ENCODE measurements at regions not wholly inside any gene's neighbourhood (a gene's known extent, or its start where the extent isn't known, plus 50 kb on each side); places are given as distances from the start of the nearest gene placed in this dataset.
"Not testable (repeated sequence)": the region's sequence is repeated elsewhere in the genome, so short reads cannot be mapped to it uniquely, and the experiment has no call there.

- DNase-seq = no peak
Measured at GRCh38 chr7:114108510-114108909, 189.7 kb upstream of the PPP1R3A start.

GRCh38 chr7:114107522-114107921, 188.7 kb upstream of the PPP1R3A start:
- DNase-seq = no peak

- DNase-seq = no peak
Measured at GRCh38 chr7:114104035-114104434, 185.2 kb upstream of the PPP1R3A start.

DNA sequence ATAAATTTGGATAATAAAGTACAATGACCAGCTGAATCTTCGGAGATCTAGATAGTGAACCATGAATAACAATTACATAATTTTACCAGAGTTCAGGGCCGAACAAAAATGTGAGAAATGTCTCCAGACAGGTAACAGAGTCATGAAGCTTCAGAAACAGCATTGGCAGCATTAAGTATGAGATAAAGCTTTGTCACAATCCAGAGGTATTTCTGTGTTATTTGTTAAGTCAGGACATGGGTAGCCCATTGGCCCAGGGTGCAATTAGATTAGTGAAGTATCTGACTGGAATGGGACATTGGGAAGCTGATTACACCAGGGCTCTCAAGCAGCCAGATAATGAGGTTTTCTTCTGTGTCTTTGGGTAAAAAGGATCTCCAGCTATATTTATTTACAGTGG, 184.2 kb upstream of the PPP1R3A start:
- DNase-seq = no peak

- no peak for DNase-seq
Measured at GRCh38 chr7:114102131-114102530, 183.3 kb upstream of the PPP1R3A start.

DNA sequence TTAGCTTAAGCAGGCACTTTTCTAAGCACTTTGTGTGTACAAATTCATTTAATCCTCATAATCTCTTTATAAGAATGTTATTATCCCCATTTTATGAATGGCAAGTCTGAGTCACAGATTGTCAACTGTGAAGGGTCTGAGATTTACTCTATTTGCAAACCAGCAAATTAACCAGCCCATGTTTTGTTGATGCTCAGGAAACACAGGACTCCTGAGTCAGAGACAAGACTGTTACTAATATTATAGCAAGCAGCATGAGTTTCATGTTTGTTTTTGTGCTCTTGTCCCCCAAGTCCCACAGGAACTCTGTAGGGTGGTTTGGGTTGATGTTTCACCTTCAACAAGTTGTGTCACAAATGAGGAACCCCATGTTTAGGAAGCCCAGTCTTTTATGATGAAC, 182.0 kb upstream of the PPP1R3A start:
- no peak for DNase-seq

DNA sequence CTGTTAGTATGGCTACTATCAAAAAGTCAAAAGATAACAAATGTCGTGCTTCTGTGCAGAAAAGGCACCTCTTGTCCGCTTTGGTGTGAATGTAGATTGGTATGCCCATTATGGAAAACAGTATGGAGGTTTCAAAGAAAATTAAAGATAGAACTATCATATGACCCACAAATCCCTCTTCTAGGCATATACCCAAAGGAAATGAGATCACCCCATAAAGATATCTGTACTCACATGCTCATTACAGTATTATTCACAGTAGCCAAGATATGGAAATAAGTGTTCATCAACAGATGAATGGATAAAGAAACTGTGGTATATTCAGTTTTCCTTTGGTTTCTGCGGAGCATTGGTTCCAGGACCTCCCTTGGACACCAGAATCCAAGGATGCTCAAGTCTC, 180.5 kb upstream of the PPP1R3A start:
- DNase-seq = no peak

GRCh38 chr7:114095885-114096284, 177.1 kb upstream of the PPP1R3A start:
- DNase-seq = no peak

- no peak for DNase-seq
Measured at GRCh38 chr7:114088470-114088940, 169.7 kb upstream of the PPP1R3A start.

- DNase-seq = peak in 1 of 2 experiments; percentile 25
Measured at GRCh38 chr7:114087653-114088469, 169.1 kb upstream of the PPP1R3A start.

DNA sequence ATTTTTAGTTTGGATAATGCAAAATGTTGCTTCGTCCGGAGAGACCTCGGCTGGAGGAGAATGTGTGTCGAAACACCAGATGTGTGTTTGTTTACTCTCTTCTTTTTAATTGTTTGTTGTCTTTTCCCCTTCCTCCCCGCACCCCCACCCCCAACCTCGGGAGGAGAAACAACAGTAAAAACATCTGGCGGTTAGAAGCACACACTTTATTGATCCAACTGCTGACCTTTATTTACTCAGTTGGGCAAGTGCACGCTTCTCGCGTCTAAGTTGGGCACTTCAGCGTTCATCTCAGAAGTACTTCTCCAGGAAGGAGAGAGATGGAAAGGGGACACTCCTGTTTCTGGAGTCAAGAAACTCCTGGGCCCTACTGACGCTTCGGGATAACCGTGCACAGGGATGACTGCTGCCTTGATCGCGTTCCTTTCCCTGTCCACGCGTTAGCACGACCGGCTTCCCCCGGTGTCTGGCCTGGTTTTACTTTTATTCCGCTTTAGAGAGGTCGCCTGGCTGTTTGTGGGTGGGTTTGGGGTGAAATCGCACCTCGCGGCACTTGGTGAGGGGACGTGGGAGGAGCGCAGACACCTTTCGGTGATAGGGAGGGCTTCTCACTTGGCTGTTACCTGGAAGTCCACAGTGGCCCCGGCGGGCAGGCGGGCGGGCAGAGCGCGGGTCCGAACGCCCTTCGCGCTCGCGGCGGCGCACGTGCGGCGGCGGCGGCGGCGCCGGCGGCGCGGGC, 168.3 kb upstream of the PPP1R3A start:
- DNase-seq = peak; percentile 36 to 43

GRCh38 chr7:114086537-114086913, 167.7 kb upstream of the PPP1R3A start:
- DNase-seq = peak in 1 of 2 experiments; percentile 47

DNA sequence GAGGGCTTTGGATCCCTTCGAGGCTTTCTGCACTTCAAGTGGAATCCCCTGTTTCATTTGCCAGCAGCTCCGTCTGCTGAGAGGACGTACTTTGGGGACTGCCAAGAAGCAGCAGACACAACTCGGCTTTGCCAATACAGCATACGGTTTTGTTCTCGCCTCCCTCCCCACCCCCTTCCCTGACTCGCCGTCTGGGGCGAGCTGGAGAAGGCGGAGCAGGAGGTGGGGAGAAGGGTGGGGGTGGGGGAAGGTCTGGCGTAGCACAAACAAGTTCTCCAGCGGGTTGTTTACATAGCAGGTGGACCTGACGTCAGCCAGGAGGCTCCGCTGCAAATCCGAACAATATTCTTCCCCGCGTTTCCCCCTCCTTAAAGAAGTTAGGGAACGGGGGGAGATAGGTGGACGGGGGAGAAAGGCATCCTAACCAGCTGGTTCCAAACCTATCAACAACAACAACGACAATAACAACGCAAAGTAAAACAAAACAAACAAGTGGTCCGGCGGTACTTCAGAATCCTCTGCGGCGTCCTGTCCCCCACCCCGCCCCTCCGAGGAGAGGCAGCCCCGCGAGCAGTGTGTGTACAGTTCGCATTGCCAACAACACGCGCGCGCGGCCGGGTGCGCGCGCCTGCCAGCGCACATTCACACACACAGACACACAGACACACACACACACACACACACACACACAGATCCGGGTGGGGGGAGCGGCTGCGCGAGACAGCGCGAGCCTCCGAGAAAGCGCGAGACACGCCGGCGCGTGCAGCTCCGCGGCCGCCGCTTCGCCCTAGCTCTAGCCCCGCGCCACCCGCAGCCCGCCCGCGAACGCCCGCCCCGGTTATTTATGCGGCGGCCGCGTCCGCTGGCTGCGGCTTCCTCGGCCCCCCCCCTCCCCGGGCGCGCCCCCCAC, 167.0 kb upstream of the PPP1R3A start:
- peak; percentile 86 to 89 for DNase-seq

GRCh38 chr7:114085313-114085591, 166.4 kb upstream of the PPP1R3A start:
- no peak for DNase-seq

DNA sequence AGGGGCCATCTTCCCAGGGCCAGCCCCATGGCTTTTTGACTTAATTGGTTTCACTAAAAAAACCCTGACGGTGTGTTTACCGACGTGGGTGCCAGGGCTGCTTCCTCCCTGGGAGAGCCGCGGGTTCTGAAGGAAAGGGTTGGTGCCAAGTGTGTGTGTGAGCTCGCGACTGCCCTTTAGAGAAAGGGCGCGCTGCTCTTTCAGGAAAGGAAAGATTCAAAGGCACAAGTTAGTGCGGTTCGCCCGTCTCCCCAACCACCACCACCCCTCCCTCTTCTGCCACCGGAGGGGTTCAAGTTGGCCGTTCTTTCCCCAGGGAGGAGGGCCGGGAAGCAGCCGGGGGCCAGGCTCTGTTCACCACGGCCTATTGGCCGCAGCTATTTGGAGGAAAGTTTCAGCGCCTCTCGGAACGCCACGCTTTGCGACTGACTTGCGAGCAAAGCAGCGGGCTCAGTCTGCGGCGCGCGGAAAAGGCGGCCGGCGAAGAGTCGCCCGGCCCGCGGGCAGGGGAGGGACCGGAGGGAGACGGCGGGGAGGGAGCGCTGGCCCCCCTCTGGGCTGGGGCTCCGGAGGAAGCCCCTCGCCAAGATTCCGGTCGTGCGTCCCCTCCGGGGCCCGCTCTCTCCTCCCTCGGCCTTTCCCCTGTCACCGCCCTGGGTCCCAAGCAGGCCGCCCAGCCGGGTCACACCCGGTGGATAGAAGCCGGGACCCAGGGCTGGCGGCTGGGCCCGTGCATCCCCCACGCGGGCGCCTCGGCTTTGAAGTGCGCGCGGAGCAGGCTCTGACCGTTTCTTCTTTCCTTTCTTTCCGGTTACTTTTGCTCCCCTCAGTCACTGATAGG, 165.9 kb upstream of the PPP1R3A start:
- peak in 1 of 2 experiments; percentile 54 for DNase-seq

GRCh38 chr7:114084002-114084471, 165.2 kb upstream of the PPP1R3A start:
- no peak for DNase-seq

- no peak for DNase-seq
Measured at GRCh38 chr7:114083166-114084001, 164.6 kb upstream of the PPP1R3A start.

DNA sequence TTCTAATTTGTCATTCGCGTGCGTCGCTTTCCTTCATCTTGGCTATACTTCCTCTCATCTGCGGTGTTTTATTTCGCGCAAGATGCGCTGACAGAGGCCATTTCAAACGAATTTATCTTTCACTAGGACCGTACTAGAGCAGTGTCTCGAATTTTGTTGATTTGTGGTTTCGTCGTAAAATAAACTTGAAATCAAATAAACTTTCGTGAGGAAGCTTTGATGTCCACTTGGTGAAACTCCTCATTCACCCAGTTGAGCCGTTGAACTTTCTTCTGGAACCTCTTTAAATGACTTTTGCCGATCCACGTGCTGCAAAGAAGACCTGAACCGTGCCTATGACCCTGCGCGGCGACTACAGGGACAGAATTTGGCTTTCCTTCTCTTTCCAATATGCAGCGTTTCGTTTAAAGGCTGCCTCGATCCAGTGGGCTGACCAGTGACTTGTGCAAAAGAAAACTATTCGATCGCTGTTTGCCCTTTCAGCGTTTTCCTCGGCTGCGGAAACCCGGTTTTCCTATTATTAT, 163.9 kb upstream of the PPP1R3A start:
- DNase-seq = peak in 1 of 2 experiments; percentile 2

GRCh38 chr7:114081606-114082425, 163.0 kb upstream of the PPP1R3A start:
- DNase-seq = peak; percentile 7 to 65

DNA sequence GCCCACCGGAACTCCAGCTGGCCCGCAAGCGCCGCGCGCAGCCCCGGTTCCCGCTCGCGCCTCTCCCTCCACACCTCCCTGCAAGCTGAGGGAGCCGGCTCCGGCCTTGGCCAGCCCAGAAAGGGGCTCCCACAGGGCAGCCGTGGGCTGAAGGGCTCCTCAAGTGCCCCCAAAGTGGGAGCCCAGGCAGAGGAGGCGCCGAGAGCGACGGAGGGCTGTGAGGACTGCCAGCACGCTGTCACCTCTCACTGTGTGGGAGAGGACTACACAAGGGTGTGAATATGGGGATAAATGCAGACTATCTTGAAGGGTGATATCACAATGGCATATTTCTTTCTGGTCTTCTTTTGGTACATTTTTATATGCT, 158.3 kb upstream of the PPP1R3A start:
- DNase-seq = not testable (repeated sequence)
